DND-41 (cell line): ENCODE measurements at regions not wholly inside any gene's neighbourhood (a gene's known extent, or its start where the extent isn't known, plus 50 kb on each side); places are given as distances from the start of the nearest gene placed in this dataset.

ENCODE experiments used
- ATAC-seq: fragments of 200-7000 bp; cut with Tn5 transposase; 3 replicates; pipeline ENCODE4 v1.9.1; 2021; ENCODE audit warnings: low read depth; ENCODE audit not compliant: insufficient read depth
- DNase-seq: peaks from one replicate; pipeline ENCODE4 v3.0.0-alpha.2; 2020
- H2AFZ ChIP-seq: 2 replicates; pipeline ENCODE4 v1.6.0; 2012; ENCODE audit warnings: low read depth, low read length
- H3K27ac ChIP-seq: 2 replicates; pipeline ENCODE4 v1.5.1; 2012; ENCODE audit warnings: low read length, inconsistent platforms
- H3K27me3 ChIP-seq: fragments of 200-600 bp; sonication (generic); 2 replicates; pipeline ENCODE4 v1.6.0; 2012; ENCODE audit warnings: low read length, mild to moderate bottlenecking, inconsistent platforms; ENCODE audit not compliant: insufficient read depth, poor library complexity
- H3K36me3 ChIP-seq: 2 replicates; pipeline ENCODE4 v1.5.1; 2012; ENCODE audit warnings: low read length, inconsistent platforms; ENCODE audit not compliant: insufficient read depth
- H3K4me1 ChIP-seq: 2 replicates; pipeline ENCODE4 v1.5.1; 2012; ENCODE audit warnings: mild to moderate bottlenecking, low read length; ENCODE audit not compliant: insufficient read depth
- H3K4me2 ChIP-seq: 2 replicates; pipeline ENCODE4 v1.6.0; 2012; ENCODE audit warnings: mild to moderate bottlenecking, moderate library complexity, low read length, inconsistent platforms; ENCODE audit not compliant: insufficient read depth
- H3K4me3 ChIP-seq, 2 experiments: fragments of 200-600 bp in 1 of 2; shearing (Covaris generic) in 1 of 2; 2 replicates each; pipeline ENCODE4 v1.5.1; 2012 to 2016; ENCODE audit warnings: inconsistent platforms in 2 of 2, low read length in 2 of 2, mild to moderate bottlenecking in 2 of 2, low read depth in 1 of 2, moderate library complexity in 1 of 2
- H3K79me2 ChIP-seq: 2 replicates; pipeline ENCODE4 v1.6.0; 2012; ENCODE audit warnings: low read length, inconsistent platforms; ENCODE audit not compliant: insufficient read depth
- H3K9ac ChIP-seq: 2 replicates; pipeline ENCODE4 v1.6.0; 2012; ENCODE audit warnings: low read depth, mild to moderate bottlenecking, inconsistent platforms, low read length, moderate library complexity
- H3K9me3 ChIP-seq: 2 replicates; pipeline ENCODE4 v1.5.1; 2012; ENCODE audit warnings: low read length, moderate library complexity, mild to moderate bottlenecking, inconsistent platforms; ENCODE audit not compliant: insufficient read depth, severe bottlenecking
- H4K20me1 ChIP-seq: 2 replicates; pipeline ENCODE4 v1.6.0; 2012; ENCODE audit warnings: low read length; ENCODE audit not compliant: insufficient read depth
- EZH2 ChIP-seq: IDR thresholded peaks from 3 replicates; pipeline ENCODE4 v1.6.1; 2012; ENCODE audit warnings: borderline replicate concordance, low read depth, mild to moderate bottlenecking, moderate library complexity, low read length, inconsistent platforms; ENCODE audit not compliant: severe bottlenecking
- TF ChIP-seq, protein P1 (sequence below): IDR thresholded peaks from 2 replicates; pipeline ENCODE4 v1.5.1; 2012; ENCODE audit warnings: borderline replicate concordance, low read length, moderate library complexity, mild to moderate bottlenecking; ENCODE audit not compliant: poor library complexity, severe bottlenecking; ENCODE audit errors: extremely low read depth

DNA sequence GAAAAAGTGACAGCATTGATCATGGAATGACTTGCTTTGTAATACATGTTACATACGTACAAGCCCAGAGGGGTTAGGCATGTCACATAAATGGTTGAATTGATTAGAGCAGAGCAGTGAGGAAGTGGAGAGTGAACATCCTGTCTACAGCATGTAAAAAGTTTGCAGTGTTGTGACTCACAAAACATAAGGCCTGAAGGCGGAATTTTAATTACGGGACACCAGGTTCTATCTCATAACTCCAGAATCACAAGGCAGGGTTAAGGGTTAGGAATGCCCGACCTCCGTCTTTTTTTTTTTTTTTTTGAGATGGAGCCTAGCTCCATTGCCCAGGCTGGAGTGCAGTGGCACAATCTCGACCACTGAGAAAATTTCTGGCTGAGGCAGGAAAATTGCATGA lies 83.9 kb downstream of the MUC16 start:
- H2AFZ ChIP-seq, result no peak overlapping the region
- H3K4me2 ChIP-seq, result no peak overlapping the region
- H3K9ac ChIP-seq, result no peak overlapping the region
- H3K4me3 ChIP-seq, result no peak overlapping the region
- H3K27me3 ChIP-seq, result no peaks in the 10 kb centered on the region
- no peaks in the 10 kb centered on the region for H3K79me2 ChIP-seq
- DNase-seq (no peak), ATAC-seq (no peak)
- H3K9me3 ChIP-seq, result no peaks in the 10 kb centered on the region
- no peaks in the 10 kb centered on the region for H3K4me1 ChIP-seq
- H4K20me1 ChIP-seq, result no peaks in the 10 kb centered on the region
- TF ChIP-seq, protein P1, sequence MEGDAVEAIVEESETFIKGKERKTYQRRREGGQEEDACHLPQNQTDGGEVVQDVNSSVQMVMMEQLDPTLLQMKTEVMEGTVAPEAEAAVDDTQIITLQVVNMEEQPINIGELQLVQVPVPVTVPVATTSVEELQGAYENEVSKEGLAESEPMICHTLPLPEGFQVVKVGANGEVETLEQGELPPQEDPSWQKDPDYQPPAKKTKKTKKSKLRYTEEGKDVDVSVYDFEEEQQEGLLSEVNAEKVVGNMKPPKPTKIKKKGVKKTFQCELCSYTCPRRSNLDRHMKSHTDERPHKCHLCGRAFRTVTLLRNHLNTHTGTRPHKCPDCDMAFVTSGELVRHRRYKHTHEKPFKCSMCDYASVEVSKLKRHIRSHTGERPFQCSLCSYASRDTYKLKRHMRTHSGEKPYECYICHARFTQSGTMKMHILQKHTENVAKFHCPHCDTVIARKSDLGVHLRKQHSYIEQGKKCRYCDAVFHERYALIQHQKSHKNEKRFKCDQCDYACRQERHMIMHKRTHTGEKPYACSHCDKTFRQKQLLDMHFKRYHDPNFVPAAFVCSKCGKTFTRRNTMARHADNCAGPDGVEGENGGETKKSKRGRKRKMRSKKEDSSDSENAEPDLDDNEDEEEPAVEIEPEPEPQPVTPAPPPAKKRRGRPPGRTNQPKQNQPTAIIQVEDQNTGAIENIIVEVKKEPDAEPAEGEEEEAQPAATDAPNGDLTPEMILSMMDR, result no peak
- no peak for TF ChIP-seq EZH2
- H3K36me3 ChIP-seq, result no peaks in the 10 kb centered on the region
- no peak overlapping the region for H3K27ac ChIP-seq

DNA sequence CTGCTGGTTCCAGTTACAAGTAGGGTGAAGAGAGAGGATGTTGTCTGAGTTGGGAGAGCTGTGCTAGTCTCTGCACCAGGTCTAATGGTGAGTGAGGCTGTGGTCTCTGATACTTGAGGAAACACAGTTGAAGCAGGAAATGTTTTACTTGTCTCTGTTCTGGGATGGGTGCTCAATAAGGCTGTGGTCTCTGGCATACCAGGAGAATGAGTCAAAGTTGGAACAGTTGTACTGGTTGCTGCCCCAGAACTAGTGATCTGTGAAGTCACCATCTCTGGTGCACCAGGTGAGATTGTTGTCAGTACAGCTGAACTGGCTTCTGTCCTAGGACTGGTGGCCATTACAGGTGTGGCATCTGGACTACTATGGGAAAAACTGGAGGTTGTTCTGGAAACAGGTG lies 74.7 kb downstream of the MUC16 start:
- no peak overlapping the region for H2AFZ ChIP-seq
- no peaks in the 10 kb centered on the region for H3K27me3 ChIP-seq
- no peaks in the 10 kb centered on the region for H3K4me1 ChIP-seq
- ATAC-seq (no peak), DNase-seq (no peak)
- no peaks in the 10 kb centered on the region for H3K79me2 ChIP-seq
- no peaks in the 10 kb centered on the region for H3K9me3 ChIP-seq
- H3K4me2 ChIP-seq, result no peak overlapping the region
- H3K27ac ChIP-seq, result no peak overlapping the region
- no peak overlapping the region for H3K4me3 ChIP-seq
- no peak overlapping the region for H3K9ac ChIP-seq
- no peak for TF ChIP-seq EZH2
- TF ChIP-seq, protein P1, result no peak
- H3K36me3 ChIP-seq, result no peaks in the 10 kb centered on the region
- H4K20me1 ChIP-seq, result no peaks in the 10 kb centered on the region

DNA sequence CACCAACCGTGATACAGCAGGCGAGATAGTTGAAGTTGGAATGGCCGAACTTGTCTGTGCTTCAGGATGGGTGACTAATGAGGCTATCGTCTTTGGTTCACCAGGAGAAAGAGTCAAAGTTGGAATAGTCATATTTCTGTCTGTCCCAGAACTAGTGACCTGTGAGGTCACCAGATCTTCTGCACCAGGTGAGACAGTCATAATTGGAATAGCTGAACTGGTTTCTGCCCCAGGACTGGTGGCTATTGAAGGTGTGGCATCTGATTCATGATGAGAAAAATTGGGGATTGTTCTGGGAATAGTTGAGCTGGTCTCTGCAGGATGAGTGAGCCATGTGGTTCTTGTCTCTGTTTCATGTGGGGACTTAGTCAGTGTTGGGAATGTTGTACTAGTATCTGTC lies 71.6 kb downstream of the MUC16 start:
- H3K36me3 ChIP-seq, result no peaks in the 10 kb centered on the region
- H3K9ac ChIP-seq, result no peak overlapping the region
- no peaks in the 10 kb centered on the region for H3K79me2 ChIP-seq
- no peak overlapping the region for H2AFZ ChIP-seq
- H3K4me1 ChIP-seq, result no peaks in the 10 kb centered on the region
- no peaks in the 10 kb centered on the region for H4K20me1 ChIP-seq
- no peaks in the 10 kb centered on the region for H3K27me3 ChIP-seq
- H3K4me2 ChIP-seq, result no peak overlapping the region
- no peak overlapping the region for H3K27ac ChIP-seq
- no peaks in the 10 kb centered on the region for H3K9me3 ChIP-seq
- TF ChIP-seq, protein P1, result no peak
- TF ChIP-seq EZH2, result no peak
- DNase-seq, result no peak
- no peak for ATAC-seq
- no peak overlapping the region for H3K4me3 ChIP-seq
